ENCODE measurements at regions not wholly inside any gene's neighbourhood (a gene's known extent, or its start where the extent isn't known, plus 50 kb on each side); places are given as distances from the start of the nearest gene placed in this dataset.

GRCh38 chr4:13263967-13264525, 220.1 kb downstream of the RAB28 start (continued):
- no peak for TF ChIP-seq CAMTA2 (CRISPR knock-in tag; conservative IDR thresholded peaks at IDR 0.05)
- TF ChIP-seq SMC3 (conservative IDR thresholded peaks at IDR 0.05; ENCODE audit: insufficient read depth, low read depth, low read length) = no peak
- TF ChIP-seq HBP1 (CRISPR knock-in tag; IDR thresholded peaks at IDR 0.05) = no peak
- no peak for TF ChIP-seq MAFK (IDR thresholded peaks at IDR 0.05; ENCODE audit: low read length)
- no peak for TF ChIP-seq EWSR1 (IDR thresholded peaks at IDR 0.05; ENCODE audit: borderline replicate concordance, low read depth, partially characterized antibody)
- TF ChIP-seq BCLAF1 (IDR thresholded peaks at IDR 0.05; ENCODE audit: borderline replicate concordance in 1 of 2, control insufficient read depth in 1 of 2, low read depth in 2 of 2, low read length in 1 of 2) = no peak

GRCh38 chr4:13262816-13263215, 221.3 kb downstream of the RAB28 start:
- Histone ChIP-seq H3K27ac (ENCODE audit: extremely low read depth, low read depth, low read length) (no peak overlapping the region), H3K36me3 (ENCODE audit: control insufficient read depth, insufficient read depth, low read length) (no peaks in the 10 kb centered on the region), H3K9me1 (ENCODE audit: control insufficient read depth, insufficient read depth, low read length) (no peaks in the 10 kb centered on the region), H3K27me3 (ENCODE audit: control insufficient read depth in 2 of 2, insufficient read depth in 2 of 2, low read length in 2 of 2) (no peaks in the 10 kb centered on the region), H3K79me2 (ENCODE audit: control insufficient read depth, insufficient read depth, low read length) (no peaks in the 10 kb centered on the region), H3K4me3 (no peak overlapping the region), H2AFZ (ENCODE audit: low read depth, low read length) (no peak overlapping the region), H4K20me1 (replicated peaks; ENCODE audit: control insufficient read depth, insufficient read depth, low read length) (no peaks in the 10 kb centered on the region), H3K4me2 (ENCODE audit: insufficient read depth, low read length) (no peak overlapping the region), H3K4me1 (replicated peaks in 1 of 2; ENCODE audit: control insufficient read depth in 2 of 2, insufficient read depth in 2 of 2, low read length in 2 of 2) (no peaks in the 10 kb centered on the region), H3K9me3 (replicated peaks; ENCODE audit: control insufficient read depth, insufficient read depth, low read depth, low read length) (no peaks in the 10 kb centered on the region), H3K9ac (ENCODE audit: insufficient read depth in 1 of 2, low read depth in 2 of 2, low read length in 2 of 2) (no peak overlapping the region)
- ATAC-seq (no peak), DNase-seq (ENCODE audit: extremely low read depth in 1 of 4, low spot score in 3 of 4) (no peak), FAIRE-seq (no peak)
- 11% methylated on average over 7 of the region's 8 CpGs for WGBS (ENCODE audit: insufficient coverage, low coverage, missing lambda C conversion rate)
- intact Hi-C loops (cut with micrococcal nuclease) = no loop called here
- no TSS peak for BruUV-seq (replicated peaks)
- TF ChIP-seq ELK3 (CRISPR knock-in tag; IDR thresholded peaks at IDR 0.05) = no peak
- no peak for TF ChIP-seq ZFP91 (CRISPR knock-in tag; IDR thresholded peaks at IDR 0.05)
- no peak for TF ChIP-seq U2AF2 (optimal IDR thresholded peaks at IDR 0.05; ENCODE audit: low read depth, low read length)
- no peak for TF ChIP-seq MYC (IDR thresholded peaks at IDR 0.05; ENCODE audit: low read depth, low read length)
- no peak for TF ChIP-seq MYC (CRISPR knock-in tag; IDR thresholded peaks at IDR 0.05; ENCODE audit: borderline replicate concordance, low read depth)
- no peak for TF ChIP-seq ZNF445 (CRISPR knock-in tag; IDR thresholded peaks at IDR 0.05; ENCODE audit: low read depth)
- no peak for TF ChIP-seq TOE1 (IDR thresholded peaks at IDR 0.05; ENCODE audit: borderline replicate concordance)
- TF ChIP-seq TOE1 (CRISPR knock-in tag; IDR thresholded peaks at IDR 0.05; ENCODE audit: borderline replicate concordance, low read depth) = no peak
- POLR2A ChIA-PET = no interaction called here
- CTCF ChIA-PET (ENCODE audit: low intra/inter-chr PET ratio) = no interaction called here
- in situ Hi-C loops (cut with MboI) = no loop called here

Data from K562 (cell line).